Ramos (cell line): ENCODE measurements at regions not wholly inside any gene's neighbourhood (a gene's known extent, or its start where the extent isn't known, plus 50 kb on each side); places are given as distances from the start of the nearest gene placed in this dataset.

ENCODE experiments used
- in situ Hi-C: fragments of 300-500 bp; cut with MboI; formaldehyde crosslinking; loops from one replicate; pipeline ENCODE4 v1.14.3; 2022; ENCODE audit warnings: low sequenced_read_pairs; ENCODE audit not compliant: unreplicated experiment

DNA sequence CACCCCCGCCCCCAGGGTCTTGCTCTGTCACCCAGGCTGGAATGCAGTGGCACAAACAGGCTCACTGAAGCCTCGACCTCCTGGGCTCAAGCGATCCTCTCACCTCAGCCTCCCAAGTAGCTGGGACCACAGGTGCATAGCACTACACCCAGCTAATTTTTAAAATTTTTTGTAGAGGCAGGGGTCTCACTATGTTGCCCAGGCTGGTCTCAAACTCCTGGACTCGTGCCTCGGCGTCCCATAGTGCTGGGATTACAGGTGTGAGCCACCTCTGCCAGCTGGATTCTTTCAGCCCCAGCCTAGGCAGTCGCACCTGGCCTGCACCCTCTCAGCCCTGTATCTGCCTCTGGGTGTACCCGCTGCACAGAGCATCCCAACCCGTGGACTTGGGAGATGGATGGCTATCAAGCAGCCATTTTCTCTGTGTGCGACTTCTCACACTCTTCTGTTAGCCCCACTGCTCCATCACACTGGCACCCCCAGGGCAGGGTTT, 166.4 kb upstream of the HAAO start:
- in situ Hi-C loops = loop anchor here (10.0 to 25.0 kb wide), 3 partner anchors 276 to 656 kb away; no protein-coding TSS in a partner anchor

DNA sequence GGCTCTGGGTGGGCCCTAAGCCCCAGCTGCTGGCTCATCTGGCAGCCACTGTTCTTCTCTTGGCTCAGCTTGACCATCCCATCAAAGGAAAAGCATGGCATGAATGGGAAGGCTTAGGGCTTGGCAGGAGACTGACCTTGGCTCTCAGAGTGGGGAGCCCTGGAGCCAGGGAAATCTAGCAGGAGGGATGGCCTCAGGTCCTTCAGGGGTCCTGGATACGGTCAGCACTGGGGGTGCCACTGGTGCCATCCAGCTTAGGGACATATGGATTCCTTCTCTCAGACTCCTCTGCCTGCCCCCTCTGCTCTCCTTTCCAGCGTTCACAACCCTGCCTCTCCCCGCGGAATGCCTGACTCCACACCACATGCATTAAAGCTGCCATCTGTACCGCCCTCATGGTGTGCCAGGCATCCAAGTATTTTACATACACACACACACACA, 165.5 kb upstream of the HAAO start:
- in situ Hi-C loops = loop anchor here (10.0 to 25.0 kb wide), 3 partner anchors 277 to 657 kb away; no protein-coding TSS in a partner anchor

DNA sequence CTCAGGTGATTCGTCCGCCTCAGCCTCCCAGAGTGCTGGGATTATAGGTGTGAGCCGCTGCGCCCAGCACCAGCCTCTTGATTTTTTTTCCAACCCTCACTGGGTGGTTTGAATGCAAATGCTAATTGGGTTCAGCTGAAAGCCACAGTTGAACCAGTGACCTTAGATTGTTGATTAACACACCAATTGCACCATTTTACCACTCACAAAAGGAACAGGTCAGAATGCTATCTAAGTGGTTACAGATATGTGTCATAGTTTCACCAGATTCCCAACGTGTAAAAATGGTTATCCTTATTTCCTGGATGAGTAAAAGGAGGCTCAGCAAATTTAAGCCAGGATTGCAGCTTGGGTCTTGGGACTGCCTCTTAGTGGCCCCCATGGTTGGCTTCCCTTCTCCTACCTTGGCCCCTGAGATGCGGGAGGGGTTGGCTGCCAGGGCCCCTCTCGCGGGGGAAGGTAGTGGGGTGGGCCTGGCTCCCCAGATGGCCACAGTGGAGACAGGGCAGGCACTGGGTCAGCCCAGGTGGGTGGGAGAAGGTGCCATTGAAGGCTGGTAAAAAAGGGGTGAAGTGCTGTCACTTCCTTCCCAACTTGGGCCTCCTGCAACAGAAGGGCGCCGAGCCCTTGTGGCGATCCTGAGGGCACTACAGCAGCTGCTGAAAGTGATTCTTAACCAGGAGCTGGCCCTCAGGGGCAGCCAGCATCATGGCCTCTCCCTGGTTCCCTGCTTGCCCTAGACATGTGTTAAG, 164.9 kb upstream of the HAAO start:
- in situ Hi-C loops = loop anchor here (10.0 to 25.0 kb wide), 3 partner anchors 278 to 658 kb away; no protein-coding TSS in a partner anchor

DNA sequence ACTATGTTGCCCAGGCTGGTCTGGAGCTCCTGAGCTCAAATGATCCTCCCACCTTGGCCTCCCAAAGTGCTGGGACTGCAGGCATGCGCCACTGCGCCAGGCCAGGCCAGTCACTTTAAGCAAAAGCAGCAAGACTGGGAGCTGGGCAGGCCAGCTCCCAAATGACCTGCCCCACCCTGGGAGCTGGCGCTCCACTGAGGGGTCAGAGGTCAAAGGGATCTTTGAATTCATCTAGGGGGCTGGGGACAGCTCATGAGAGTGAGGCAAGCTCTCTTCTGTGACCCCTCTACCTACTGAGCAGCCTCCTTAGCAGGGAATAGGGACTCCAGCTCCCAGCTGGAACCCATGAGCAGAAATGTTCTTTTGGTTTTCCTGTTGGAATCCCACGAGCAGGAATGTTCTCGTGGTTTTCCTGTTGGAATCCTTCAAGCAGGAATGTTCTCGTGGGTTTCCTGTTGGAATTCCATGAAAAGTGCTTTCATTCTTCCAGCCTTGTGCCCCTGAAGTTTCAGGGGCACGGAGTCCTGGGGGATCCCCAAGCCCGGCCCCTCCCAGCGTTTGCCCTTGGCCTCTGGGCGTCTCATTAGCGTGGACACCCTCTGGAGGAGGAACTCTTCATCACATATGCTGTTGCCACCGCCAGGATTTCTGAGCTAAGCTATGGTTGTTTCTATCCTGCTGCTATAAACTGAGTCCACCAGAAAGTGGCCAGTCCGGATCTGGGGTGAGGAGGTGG, 162.0 kb upstream of the HAAO start:
- in situ Hi-C loops = loop anchor here (10.0 to 25.0 kb wide), 3 partner anchors 280 to 660 kb away; no protein-coding TSS in a partner anchor

DNA sequence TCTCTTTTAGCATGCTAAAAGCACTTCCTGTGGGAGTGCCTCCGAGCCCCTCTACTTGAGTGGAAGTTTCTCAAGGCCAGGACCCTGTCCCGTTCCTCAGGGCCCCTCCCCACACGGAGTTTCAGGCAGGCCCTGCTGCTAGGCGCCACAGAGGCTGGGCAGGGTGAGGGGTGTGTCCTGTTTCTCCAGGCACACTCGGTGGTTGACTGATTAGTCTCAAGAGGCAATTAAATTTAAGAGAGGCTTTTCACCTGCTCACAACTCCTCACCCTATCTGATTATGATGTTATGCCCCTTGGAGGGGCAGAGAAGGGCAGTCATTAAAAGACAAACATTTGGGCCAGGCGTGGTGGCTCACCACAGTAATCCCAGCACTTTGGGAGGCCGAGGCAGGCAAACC, 160.8 kb upstream of the HAAO start:
- in situ Hi-C loops = loop anchor here (10.0 to 25.0 kb wide), 3 partner anchors 282 to 662 kb away; no protein-coding TSS in a partner anchor

DNA sequence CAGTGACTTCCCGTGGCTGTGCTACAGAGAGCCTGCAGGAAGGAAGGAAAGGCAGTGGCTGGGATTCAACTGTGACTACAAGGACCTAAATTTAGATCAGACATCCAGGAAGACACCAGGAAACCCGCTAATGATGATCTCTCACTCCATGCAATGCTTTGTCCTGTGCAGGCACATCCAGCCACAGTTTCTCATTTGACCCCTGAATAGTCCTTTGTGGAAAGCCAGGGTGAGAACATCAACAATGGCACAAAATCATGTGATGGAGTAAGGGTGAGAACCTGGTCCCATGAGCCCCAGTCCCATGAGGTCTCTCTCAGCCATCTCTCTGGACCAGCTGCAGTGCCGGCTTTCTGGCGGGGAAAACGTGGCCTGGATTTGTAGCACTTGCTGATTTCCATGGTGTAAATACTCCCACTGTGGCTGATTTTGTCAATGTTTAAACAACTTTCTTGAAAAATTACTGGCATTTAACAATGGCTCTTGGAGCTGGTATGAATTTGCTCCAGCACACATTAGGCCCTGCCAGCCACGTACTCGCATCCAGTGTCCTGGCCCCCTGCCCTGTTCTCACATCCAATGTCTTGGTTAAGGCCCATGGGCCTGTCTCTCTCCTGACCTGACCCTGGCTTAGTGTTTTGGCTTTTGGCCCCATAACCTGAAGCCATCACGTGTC, 159.0 kb upstream of the HAAO start:
- in situ Hi-C loops = loop anchor here (10.0 to 25.0 kb wide), 3 partner anchors 283 to 663 kb away; no protein-coding TSS in a partner anchor

DNA sequence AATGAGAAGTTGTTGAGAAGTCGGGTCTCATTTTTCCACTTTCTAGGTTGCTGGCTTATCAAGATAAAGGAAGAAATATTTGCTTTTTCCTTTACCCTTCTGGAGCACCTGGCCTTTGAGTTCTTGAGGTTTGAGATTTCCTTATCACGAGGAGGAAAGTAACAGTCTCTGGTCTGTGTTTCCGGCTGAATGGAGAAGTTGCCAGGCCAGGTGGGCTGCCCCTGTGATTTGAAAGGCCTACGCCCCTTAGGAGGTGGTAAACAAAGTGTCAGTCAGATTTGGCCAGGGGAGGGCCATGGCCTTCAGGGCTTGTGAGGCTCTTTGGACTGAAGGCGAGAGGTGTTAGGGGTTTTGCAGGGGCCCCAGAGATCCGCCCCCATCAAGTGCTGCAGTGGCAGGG, 156.7 kb upstream of the HAAO start:
- in situ Hi-C loops = no loop called here

DNA sequence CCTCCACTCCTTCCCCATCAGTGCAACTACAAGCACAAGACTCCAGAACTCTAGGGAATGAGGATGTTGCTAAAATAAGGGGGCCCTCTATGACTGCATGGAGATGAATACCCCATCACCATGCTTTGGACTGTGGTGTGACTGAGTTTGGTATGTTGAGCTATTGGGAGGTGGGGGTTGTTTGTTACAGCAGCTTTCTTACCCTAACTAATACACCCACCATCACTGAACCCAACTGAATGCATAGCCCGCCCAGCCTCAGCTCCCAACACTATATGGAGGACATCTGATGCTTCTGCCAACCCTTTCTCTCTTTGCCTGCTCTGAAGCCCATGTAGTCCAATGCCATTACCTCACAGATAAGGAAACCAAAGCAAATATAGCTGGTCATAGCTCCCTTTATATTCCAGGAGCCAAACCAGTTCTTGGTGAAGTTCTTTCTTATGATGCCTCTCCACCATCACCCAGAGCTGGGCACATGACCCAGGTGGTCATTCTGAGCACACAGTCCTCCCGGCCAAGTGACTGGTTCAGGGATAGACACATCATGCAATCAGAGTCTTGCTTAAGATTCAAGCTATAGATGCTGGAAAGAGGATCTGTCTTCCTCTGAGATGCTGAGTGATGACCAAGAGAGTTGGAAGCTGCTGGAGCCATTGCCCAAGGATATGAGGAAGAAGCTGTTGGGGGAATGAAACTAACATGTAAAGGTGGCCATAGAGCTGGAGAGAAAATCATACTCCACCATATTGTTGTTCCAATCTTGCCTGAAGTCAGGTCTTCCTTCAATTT, 155.6 kb upstream of the HAAO start:
- in situ Hi-C loops = no loop called here

DNA sequence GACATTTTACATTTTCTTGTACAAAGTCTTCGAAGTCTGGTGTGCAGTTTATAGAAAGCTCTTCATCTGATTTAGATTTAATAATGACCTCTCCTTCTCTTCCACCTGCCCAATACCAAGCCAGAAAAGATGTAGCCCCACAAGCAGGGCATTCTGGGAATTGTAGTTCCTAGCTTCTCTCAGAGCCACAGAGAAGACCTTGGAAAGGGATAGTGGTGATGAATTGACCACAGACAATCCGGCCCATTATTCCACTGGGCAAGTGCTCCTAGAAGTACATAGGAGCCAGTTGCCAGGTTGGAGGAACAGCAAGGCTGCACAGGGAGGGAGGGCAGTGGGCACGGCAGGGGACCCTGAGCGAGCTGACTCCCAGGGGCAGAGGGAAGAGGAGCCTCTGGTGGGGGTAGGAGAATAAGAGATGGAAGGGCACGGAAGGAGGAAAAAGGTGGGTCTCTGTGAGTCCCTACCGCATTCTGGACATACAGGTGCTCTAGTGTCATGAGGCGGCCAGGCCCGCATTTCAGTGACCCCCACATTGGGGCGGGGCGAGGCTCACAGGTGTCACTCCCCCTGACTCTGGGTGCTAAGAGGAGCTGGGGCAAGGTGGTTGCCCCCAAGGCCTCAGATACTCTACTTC, 152.5 kb upstream of the HAAO start:
- in situ Hi-C loops = no loop called here

DNA sequence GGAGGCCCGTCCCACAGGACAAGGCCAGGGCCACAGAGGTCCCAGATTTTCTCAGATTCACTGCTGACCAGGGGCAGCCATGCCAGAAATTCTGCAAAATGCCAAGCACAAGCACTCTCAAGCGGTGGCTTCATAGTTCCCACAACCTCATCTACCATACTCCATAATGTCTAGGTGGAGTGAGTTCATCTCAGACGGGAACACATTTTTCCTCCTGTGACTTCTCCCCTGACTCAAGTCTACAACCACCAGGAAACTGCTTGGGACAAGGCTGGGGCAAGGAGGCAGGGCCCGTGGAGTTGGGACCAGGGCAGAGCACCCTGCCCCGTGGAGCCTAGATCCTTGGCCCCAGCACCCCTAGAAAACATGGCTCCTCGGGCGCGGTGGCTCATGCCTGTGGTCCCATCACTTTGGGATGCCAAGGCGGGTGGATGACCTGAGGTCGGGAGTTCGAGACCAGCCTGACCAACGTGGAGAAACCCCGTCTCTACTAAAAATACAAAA, 150.7 kb upstream of the HAAO start:
- in situ Hi-C loops = no loop called here

DNA sequence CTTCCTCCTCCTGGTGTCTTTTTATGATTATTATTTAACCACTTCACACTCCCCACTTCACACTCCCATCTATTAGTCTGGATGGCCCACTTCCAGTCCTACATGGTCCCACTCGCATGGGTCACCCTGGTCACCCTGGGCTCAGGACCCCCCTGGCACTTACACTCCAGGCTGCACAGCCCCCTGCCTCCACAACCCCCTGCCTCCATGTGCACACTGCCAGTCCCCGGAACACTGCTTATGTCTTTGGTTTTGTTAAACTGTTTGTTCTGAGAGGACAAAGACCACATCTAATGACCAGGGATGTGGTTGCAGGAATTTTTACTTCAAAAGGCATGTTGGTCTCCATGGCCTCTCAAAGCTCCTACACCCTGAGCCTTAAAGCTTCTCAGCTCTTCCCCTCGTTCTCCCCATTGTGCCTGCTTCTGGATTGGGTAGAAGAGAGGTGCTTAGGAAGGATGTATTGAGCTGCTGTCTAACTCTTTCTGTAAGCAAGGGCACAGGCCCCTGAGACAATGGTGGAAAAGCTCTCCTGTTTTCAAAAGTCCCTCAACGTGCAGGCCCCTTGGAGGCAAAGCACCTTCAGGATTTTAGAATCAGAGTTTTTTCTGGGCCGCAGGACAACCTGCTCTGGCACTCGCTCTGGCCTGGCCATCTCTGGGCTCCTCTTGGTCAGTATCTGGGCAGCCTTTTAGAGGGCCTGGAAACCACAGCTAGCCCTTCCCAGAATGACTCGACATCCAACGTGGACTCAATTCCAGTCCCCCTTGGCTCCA, 150.0 kb upstream of the HAAO start:
- in situ Hi-C loops = no loop called here

DNA sequence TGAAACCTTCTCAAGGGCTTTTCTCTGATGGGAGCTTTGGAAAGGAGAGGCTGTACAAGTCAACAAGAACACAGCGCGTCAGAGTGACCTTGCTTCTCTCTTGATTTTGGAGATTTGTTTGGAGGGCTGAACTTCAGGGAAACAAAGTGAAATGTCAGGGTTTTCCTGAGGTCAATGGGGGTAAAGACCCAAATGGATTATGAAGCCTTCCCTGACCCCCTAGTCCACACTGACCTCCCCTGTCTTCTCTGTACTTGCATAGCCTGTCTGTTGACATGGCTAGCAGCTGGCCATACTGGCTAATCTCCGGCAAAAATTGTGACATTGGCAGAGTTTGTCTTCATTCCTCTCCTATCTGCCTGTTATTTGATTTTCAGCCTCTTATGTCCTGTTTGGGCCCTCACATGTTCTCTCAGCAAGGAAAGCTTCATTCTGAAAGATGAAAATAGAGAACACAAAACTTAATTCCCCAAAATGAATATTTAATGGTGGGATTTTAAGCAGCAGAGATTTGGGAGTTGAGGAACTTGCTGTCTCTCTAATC, 149.3 kb upstream of the HAAO start:
- in situ Hi-C loops = no loop called here

DNA sequence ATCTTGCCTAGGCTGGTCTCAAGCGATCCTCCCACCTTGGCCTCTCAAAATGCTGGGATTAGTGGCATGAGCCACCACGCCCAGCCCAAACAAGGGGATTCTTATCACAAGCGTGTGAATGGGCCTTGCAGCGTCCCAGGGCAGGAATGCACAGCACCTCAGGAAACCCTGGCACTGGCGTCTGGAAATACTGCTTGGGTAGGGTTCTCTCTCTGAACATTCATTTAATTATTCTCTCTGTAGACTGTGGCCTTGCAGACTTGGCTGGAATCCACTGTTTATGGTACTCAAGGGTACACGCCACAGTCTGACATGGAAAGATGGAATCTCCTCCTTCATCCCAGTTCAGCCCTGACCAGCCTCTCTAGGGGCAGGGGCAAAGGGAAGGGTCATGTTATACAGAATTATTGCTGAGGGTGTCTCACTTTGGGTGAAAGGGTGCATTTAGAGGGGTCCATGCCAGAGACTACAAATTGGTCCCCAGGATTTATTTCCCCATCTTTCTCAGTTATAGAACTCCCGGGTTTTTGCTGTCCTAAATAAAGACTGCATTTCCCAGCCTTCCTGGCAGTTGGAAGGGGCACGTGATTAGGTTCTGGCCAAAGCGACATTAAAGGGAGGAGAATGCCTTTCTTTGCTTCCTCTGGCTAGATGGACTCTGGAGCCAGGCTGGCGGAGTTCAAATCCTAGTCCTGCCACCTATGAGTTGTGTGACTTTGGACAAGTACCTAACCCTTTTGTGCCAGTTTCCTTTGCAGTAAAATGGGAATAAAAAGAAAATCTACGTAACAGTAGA, 147.2 kb upstream of the HAAO start:
- in situ Hi-C loops = no loop called here

DNA sequence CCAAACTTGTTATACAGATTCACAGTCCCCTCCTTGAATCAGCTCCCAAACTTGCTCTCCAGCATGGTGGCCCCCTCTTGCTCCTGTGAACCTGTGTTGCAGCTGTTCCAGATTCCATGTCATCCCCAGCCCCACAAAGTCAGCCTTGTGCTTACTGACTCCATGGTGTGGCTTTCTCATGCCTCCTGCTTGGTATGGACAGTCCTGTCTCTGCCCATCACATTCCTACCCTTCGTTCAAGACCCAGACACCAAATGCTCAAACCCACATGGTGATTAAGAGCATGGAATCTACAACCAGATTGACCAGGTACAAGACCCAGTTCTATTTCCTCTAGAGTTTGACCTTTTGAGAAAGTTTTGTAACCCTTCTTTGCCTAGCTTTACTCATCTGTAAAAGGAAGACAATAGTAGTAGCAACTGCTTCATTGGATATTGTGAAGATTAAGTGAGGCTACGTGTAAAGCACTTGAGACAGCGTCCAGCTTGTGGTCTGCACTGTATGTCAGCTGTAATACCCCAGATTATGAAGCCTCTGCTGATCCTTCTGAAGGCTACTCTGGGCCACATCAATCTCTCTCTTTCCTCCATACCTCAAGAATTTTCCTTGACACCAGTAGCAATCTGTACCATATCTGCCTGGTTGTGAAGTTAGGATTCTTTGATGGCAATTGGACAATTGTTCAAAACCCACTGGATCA, 146.4 kb upstream of the HAAO start:
- in situ Hi-C loops = no loop called here

DNA sequence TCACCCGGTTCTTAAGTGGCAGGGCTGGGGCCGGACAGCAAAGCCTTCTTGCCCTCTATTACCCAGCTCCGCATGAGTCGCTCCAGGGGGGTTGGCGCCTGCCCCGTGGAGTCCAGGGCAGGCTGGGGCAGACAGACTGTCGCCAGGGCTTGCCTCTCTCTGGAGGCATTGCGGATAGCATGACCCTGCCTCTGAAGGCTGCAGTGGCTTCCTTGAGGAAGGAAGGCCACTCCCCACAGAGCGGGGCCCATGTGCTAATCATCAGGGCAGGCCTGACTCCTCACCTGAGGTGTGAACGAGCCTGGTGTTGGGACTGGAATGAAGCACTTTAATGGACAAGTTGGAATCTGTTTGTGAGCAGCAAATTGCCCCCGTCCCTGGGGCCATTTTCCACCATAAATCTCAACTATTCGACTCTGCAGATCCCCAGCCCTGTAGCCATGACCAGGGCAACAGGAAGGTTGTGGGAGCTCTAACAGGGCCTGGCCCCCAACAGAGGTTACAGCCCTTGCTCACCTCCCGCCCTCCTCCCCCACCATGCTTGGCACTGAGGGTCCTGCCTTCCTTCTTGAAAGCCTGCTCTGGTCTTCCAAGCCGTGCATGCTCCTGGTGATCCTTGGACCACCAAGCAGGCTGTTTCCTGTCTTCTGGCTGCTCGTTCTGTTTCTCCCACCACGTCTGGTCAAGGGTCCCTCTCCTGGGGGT, 144.9 kb upstream of the HAAO start:
- in situ Hi-C loops = no loop called here
